ENCODE measurements at regions not wholly inside any gene's neighbourhood (a gene's known extent, or its start where the extent isn't known, plus 50 kb on each side); places are given as distances from the start of the nearest gene placed in this dataset.

- no peaks in the 10 kb centered on the region for H3K4me1 ChIP-seq (ENCODE audit: control insufficient read depth, insufficient read depth, low read length)
- H2BK5ac ChIP-seq (ENCODE audit: low read depth, low read length, poor library complexity, severe bottlenecking) = no peak overlapping the region
- no peak overlapping the region for H3K27ac ChIP-seq (ENCODE audit: insufficient read depth, low read length)
- no peak overlapping the region for H2AK5ac ChIP-seq (ENCODE audit: low read depth, low read length)
- no peak overlapping the region for H3K4me2 ChIP-seq (ENCODE audit: low read depth, low read length)
- no peak overlapping the region for H2AK9ac ChIP-seq (replicated peaks; ENCODE audit: low read depth, low read length, poor library complexity)
- no peak overlapping the region for H4K8ac ChIP-seq (ENCODE audit: low read depth in 2 of 2, low read length in 2 of 2)
- H3K18ac ChIP-seq (ENCODE audit: low read depth, low read length) = no peak overlapping the region
- WGBS, 2 experiments (ENCODE audit: extremely low coverage in 2 of 2, insufficient read length in 1 of 2) = no CpG with 5 or more reads among the region's 9 CpGs
- dilution Hi-C loops (cut with HindIII; ENCODE audit: low sequenced_read_pairs, unreplicated experiment) (no loop called here), intact Hi-C loops (cut with micrococcal nuclease) (no loop called here), in situ Hi-C loops (cut with MboI; ENCODE audit: low sequenced_read_pairs) (no loop called here)
- H3K9me3 ChIP-seq (ENCODE audit: control insufficient read depth, insufficient read depth, low read length) = no peaks in the 10 kb centered on the region
- no peak overlapping the region for H3K9ac ChIP-seq (ENCODE audit: low read depth, low read length)
- no peak overlapping the region for H3K23ac ChIP-seq (ENCODE audit: low read depth, low read length)
- TF ChIP-seq RCOR1 (IDR thresholded peaks at IDR 0.05; ENCODE audit: insufficient replicate concordance, low read length) (no peak), USF2 (IDR thresholded peaks at IDR 0.05; ENCODE audit: low read depth, low read length) (no peak), BHLHE40 (IDR thresholded peaks at IDR 0.05; ENCODE audit: low read depth, low read length) (no peak), MAFK (IDR thresholded peaks at IDR 0.05; ENCODE audit: low read depth, low read length) (no peak), FOS (IDR thresholded peaks at IDR 0.05; ENCODE audit: low read depth, low read length) (no peak), NFE2L2 (IDR thresholded peaks at IDR 0.05; ENCODE audit: low read depth, low read length) (no peak), MAZ (IDR thresholded peaks at IDR 0.05; ENCODE audit: borderline replicate concordance, low read depth, low read length) (no peak), RFX5 (IDR thresholded peaks at IDR 0.05; ENCODE audit: low read depth, low read length) (no peak), CTCF (conservative IDR thresholded peaks at IDR 0.05; ENCODE audit: low read depth, low read length) (no peak), POLR2A (IDR thresholded peaks at IDR 0.05; ENCODE audit: low read depth, low read length) (no peak), MXI1 (IDR thresholded peaks at IDR 0.05; ENCODE audit: borderline replicate concordance, low read depth, low read length) (no peak), CHD1 (IDR thresholded peaks at IDR 0.05; ENCODE audit: low read depth, low read length) (no peak), ELK1 (IDR thresholded peaks at IDR 0.05; ENCODE audit: borderline replicate concordance, low read depth, low read length) (no peak), RAD21 (IDR thresholded peaks at IDR 0.05; ENCODE audit: low read length) (no peak), CEBPB (IDR thresholded peaks at IDR 0.05; ENCODE audit: low read depth, low read length) (no peak), SMC3 (IDR thresholded peaks at IDR 0.05; ENCODE audit: low read depth, low read length) (no peak)
- ChIA-PET CTCF (no interaction called here), POLR2A (ENCODE audit: unreplicated experiment) (no interaction called here)
- no peak overlapping the region for H4K91ac ChIP-seq (ENCODE audit: insufficient read depth, low read depth, low read length)
- H4K20me1 ChIP-seq (ENCODE audit: insufficient read depth, low read length) = no peaks in the 10 kb centered on the region
- peaks cover 3% of the 10 kb centered on the region for H3K9me1 ChIP-seq (ENCODE audit: insufficient read depth, low read length)
- DNase-seq (no peak), ATAC-seq (ENCODE audit: low read depth) (no peak)
- no peak overlapping the region for H3K14ac ChIP-seq (replicated peaks; ENCODE audit: low read depth, low read length)
- H2BK15ac ChIP-seq (ENCODE audit: low read depth, low read length) = no peak overlapping the region
- no peaks in the 10 kb centered on the region for H3K27me3 ChIP-seq (ENCODE audit: control insufficient read depth, insufficient read depth, low read length)
- no TSS peak for BruUV-seq (replicated peaks)
- no peak overlapping the region for H4K5ac ChIP-seq (ENCODE audit: low read depth, low read length)
- no peak overlapping the region for H2BK120ac ChIP-seq (ENCODE audit: low read depth, low read length)
- no peaks in the 10 kb centered on the region for H3K36me3 ChIP-seq (ENCODE audit: control insufficient read depth, insufficient read depth, low read length)
- no peak overlapping the region for H2BK20ac ChIP-seq (ENCODE audit: low read depth, low read length)
- H3K4me3 ChIP-seq (ENCODE audit: insufficient read depth, low read depth, low read length) = no peak overlapping the region
- no peak overlapping the region for H3K56ac ChIP-seq (ENCODE audit: extremely low read depth, insufficient read depth, low read length)
- H3K4ac ChIP-seq (ENCODE audit: low read depth, low read length) = no peak overlapping the region
- no peaks in the 10 kb centered on the region for H3K79me1 ChIP-seq (ENCODE audit: low read depth in 1 of 2, low read length in 2 of 2)
- H2AFZ ChIP-seq (replicated peaks; ENCODE audit: low read length, poor library complexity) = no peak overlapping the region
Observed at GRCh38 chr6:129946439-129947140, 71.8 kb upstream of the L3MBTL3 start.

All from IMR-90 (cell line).